HG02678 (cell line): ENCODE measurements at regions not wholly inside any gene's neighbourhood (a gene's known extent, or its start where the extent isn't known, plus 50 kb on each side); places are given as distances from the start of the nearest gene placed in this dataset.

Experiments used
- ATAC-seq: cut with Tn5 transposase; IDR thresholded peaks from one replicate; pipeline ENCODE4 v1.9.1; 2021; ENCODE audit warnings: mild to moderate bottlenecking, moderate library complexity; ENCODE audit not compliant: unreplicated experiment

- no peak for ATAC-seq
Observed at GRCh38 chr19:32186542-32187330, 158.7 kb upstream of the ZNF507 start.

DNA sequence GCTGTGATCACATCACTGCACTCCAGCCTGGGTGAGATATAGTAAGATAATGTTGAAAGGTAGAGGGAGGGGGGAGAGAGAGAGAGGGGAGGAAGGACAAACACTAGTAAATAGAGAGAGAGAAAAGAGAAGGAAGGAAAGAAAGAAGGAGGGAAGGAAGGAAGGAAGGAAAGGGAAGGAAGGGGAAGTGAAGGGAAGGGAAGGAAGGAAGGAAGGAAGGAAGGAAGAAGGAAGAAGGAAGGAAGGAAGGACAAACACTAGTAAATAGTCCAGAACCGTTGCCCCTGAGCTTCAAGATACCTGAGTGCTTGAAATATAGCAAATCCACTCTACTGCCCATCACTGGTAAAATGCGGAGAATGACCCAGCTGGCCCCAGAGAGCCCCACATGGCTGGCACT lies 156.5 kb upstream of the ZNF507 start:
- no peak for ATAC-seq

DNA sequence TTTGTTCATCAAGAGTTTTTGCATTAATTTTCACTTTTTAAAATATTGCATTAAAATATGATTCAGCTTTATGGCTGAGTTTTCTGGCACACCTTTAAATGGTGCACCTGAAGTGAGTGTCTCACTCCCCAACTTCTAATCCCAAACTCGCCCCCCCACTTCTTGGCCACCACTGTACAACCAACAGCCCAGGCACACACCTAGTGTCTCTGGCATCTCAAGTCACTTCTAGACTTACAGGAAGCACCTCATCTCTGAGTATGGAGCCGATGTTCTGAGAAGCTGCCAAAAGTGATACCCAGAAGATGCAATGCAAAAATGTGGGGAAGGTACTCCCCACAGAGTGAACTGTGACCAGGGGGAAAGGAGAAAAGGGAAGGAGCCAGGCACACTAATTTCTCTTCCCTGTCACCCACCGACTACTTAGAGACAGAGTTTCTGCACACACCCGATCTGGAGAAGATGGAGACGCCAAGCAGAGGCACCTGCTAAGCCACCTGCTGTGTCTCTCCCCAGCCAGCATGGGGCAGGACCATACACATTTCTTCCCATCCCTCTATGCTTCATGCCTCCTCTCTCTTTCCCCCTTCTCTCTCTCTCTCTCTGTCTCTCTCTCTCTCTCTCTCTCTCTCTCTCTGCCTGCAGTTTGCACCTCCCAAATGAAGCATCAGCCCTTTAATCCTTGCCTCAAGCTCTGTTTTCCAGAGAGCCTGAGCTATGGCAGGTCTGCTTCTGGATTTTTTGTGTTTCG lies 155.3 kb upstream of the ZNF507 start:
- no peak for ATAC-seq

DNA sequence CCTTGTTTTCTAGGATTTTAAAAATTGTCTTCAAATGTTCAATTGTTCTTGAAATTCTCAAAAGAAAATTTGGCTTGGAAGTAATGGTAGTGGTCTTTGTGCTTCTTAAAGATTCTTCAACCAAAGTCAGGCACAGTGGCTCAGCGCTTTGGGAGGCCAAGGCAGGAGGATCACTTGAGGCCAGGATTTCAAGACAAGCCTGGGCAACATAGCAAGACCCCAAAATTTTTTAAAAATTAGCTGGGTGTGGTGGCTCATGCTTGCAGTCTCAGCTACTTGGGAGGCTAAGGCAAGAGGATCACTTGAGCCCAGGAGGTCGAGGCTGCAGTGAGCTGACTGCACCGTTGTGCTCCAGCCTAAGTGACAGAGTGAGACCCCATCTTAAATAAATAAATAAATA lies 153.5 kb upstream of the ZNF507 start:
- no peak for ATAC-seq

DNA sequence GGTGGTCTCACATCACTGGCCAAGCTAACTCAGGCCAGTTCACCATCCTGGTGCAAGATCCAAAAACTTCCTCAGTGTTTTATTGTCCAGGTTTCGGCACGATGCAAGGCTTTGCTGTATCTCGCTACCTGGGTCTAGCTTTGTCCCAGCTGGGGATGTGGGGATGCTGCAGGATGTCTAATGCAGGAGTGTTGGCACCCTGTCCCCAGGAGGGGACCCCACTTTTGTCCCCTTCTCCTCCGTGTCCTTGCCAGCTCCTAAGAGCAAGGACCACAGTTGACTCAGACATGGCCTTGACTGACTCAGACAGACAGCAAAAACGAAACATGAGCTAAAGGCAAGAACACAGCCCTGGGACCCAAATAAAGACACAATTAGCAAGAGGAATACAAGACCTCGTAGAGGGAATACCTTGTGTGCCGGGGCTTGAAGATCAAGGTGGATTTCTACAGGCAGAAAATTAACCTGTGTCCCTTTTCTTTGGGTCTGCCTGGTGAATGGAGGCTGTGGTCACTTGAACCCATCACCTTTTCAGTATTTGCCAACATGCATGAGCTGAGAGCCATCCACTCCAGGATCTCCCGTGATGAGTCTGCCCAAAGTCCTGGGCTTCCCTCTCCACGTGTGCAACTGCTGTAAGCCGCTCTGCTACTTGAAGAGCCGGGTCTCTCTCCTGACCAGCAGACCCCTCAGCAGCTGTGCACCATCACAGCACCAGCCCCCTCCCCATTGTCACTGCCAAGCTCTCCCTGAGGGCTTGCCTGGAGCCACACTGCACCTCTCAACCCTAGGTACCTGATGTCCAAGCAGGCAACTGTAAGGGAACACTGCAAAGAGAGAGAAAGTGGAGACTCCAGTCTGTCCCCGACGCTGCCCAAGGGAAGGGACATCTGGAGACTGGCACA lies 149.5 kb upstream of the ZNF507 start:
- no peak for ATAC-seq

DNA sequence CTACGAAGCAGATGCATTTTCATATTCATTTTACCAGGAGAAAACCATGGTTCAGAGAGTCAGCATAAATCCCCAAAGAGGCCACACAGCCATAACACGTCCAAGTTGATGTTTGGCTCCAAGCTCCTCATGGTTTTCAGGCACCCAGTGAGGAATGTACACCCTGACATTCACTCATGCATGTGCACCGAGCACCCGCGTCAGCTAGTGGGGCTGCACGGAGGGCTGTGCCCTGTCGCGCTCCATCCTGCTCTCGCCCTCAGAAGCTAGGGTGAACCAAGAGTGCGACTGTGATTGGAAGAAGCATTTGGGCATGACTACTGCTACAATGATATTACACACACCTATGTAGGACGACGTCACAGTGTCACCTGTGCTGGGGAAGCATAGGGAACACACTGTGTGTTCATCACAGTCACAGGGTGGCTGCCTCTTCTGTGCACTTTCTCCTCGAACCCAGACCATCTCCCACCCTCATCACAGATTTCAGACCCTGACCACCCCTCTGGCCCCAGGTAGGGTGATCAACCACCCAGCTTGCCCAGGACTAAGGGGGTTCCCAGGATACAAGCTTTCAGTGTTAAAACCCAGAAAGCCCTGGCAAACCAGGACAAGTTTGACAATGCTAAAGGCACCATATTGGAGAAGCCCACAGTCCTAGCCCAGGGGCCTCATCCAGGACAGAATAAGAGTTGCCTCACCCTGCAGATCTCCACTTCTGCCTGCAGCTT lies 148.6 kb upstream of the ZNF507 start:
- ATAC-seq, result no peak

DNA sequence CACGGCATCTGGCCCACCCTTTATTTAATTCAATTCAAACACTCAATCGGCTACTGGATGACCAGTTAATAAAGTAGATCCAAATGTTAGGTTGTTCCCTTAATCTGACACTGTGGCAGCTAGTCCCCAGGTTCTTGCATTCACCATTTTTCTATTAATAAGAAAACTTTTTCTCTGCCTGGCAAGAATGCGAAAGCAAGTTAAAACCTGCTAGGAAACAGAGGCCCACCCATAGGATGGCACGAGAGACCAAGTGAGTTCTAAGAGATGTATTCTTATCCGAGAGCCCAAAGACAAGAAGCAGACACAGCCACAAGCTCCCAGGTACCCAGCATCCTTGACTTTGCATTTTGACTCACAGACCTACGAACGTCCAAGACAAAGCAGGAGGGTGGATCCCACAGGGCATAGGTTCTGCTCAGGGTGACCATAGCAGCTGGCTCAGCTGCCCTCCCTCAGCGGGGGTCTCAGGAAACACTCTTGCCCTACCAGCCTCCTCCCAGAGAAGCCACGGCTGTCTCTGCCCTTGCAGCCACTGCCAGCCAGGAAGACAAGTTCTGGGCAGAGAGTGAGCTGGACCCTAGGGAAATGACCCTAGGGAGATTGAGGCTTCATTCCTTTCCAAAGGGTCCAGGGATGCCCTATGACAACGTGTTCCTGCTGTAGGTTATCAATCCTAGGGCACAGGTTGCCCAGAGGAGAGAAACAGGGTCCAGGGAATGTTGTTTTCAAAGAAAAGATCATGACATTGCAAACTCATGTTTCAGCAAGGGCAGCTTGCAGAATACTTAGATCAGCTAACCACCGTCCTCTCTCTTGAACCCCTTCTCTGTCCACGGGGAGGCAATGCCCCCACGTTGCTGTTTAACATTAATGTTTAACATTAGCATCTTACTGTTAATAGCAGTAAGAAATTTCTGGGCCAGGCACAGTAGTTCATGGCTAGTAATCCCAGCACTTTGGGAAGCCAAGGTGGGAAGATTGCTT lies 147.2 kb upstream of the ZNF507 start:
- ATAC-seq, result no peak

DNA sequence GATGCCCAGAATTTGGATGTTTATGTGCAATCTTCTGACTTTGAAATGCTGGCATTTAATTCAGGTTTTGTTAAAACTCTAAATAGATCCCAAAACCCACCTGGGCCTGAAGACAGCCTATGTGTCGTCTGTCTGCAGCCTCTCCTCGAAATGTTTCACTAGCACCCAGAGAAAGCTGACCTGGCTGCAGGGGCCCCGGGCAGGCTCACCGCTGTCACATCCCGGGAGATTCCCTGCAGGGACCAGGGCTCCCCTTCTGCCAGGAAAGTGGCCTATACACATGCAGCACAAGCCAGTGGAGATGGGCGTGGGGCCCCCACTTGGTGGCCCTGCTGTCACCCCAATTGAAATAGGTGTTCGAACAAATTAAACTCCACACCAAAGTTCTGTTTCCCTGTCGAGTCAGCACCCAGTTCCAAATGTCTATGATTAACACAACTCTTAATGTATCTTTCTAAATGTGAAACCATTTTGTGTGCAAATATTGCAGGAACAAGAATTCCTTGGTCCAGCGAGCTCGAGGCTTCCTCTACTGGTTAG lies 145.8 kb upstream of the ZNF507 start:
- no peak for ATAC-seq

DNA sequence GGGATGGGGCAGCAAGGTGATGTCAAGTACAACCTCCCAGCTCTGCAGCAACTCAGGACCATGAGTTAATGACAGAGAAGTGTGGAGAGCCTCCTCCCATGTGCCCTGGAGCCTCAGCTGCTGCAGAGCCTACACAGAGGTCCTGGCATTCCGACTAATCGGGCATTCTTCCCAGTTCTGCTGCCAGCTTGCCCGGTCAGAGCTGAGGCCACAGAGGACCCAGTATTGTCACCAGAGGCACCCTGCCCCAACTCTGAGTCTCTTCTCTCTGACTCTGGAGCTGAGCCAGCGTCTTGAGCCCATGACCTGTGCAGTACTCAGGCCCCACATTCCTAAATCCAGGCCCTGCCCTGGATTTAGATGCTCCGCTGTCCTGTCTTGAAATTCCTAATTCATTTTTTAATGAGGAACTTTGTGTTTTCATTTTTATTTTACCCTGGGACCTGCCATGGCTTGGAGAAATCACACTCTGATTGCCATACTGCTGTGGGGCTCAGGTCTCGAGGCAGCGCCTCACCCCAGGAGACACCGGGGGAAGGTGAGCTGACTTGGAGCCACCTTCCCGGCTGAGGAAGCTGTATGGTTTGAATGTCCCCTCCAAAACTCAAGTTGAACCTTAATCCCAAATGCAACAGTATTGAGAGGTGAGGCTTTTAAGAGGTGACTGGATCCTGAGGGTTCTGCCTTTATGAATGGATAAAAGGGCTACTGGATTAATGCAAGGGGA lies 144.9 kb upstream of the ZNF507 start:
- ATAC-seq, result no peak

GRCh38 chr19:32201211-32201610 lies 144.2 kb upstream of the ZNF507 start:
- no peak for ATAC-seq

DNA sequence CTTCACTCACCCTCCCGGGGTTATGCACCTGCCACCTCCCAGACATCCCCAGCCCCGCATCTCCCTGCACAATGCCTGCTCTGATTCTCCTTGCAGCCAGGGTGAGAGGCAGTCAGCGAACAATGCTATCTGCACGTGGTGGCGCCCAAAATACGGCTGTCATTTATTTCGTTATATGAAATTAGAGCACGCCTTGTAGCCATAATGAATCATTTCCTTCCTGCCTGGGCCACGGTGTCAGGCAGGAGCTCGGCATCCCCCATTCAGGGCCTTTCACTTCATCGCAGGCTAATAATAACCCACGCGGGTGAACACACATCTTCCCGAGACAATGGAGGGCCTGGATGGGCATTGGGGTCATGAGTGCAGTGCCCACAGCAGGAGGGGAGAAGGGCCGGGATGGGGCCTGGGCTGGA lies 143.8 kb upstream of the ZNF507 start:
- no peak for ATAC-seq

DNA sequence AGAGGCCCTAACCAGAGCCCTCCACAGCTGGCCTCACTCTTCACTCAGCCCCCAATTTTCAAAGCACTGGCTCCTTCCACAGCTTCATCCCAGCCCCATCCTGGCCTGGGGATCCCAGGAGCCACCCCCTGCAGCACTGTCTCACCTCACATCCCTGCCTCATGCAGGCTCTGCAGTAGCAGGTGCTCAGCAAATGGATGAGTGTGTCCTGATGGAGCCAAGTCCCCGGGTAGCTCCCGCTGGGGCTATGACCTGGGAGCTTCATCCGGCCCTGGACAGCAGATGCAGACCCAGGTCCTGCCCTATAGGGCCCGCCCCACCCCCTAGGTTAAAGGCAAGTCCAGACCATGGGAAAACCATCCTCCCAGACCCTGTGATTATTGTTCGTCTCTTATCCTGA lies 143.2 kb upstream of the ZNF507 start:
- ATAC-seq, result no peak

DNA sequence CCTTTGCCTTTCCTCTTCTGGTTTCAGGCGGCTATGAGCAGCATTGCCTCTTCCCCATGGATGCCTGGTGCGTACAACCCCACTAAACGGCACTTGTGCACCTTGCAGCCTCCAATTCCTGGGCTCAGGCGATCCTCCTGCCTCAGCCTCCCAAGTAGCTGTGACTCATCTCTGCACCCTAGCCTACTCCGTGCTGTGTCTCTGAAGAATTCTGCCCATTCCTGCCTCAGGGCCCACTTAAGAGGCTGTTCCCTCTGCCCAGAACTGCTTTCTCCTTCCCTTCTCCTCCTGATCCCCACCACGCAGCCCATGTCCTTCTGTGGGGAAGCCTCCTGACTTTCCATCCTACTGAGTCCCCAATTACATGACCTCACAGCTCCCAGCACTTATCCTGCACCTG lies 142.2 kb upstream of the ZNF507 start:
- no peak for ATAC-seq

- ATAC-seq, result no peak
Observed at GRCh38 chr19:32206065-32206464, 139.3 kb upstream of the ZNF507 start.

DNA sequence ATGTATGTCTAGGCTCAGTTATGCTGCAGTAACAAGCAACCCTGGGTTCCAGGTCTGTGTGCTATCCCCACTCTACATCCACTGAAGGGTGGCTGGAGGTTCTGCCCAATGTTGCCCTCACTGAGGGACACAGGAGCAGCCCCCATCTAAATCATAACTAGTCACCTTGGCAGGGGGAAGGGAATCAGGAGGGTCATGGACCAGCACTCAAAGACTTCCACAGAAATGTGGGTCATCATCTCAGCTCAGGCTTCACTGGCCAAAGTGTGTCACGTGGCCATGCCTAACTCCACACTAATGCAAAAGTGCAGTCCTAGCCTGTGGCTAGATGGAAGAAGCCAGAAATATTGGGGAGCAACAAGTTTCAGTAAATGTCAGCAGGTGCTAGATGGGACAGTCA lies 137.3 kb upstream of the ZNF507 start:
- no peak for ATAC-seq

GRCh38 chr19:32219392-32219791 lies 126.0 kb upstream of the ZNF507 start:
- ATAC-seq, result no peak

GRCh38 chr19:32219881-32220472 lies 125.4 kb upstream of the ZNF507 start:
- ATAC-seq, result no peak

GRCh38 chr19:32220951-32221350 lies 124.5 kb upstream of the ZNF507 start:
- no peak for ATAC-seq
